ENCODE measurements at regions not wholly inside any gene's neighbourhood (a gene's known extent, or its start where the extent isn't known, plus 50 kb on each side); places are given as distances from the start of the nearest gene placed in this dataset.
A peak's percentile ranks its signal among the peaks of the same experiment; 100 is the strongest.
"Not testable (repeated sequence)": the region's sequence is repeated elsewhere in the genome, so short reads cannot be mapped to it uniquely, and the experiment has no call there.

DNA sequence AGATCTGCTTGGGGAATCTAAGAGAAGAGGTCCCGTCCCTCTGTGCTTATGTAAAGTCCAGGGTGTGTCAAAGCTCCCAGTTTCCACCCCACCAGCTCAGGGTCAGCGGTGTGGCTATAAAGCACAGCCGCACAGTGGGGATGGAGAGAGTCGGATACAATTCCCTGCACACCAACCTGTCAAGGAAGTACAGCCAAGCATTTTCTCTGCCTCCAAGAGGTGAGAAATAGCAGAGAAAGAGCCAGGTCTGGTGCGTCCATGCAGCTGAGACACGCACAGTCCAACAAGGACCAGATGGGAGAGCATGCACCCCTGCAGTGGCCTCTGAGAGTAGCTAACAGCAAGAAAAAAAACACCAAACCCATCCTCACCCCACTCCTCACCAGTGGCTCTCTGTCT, 61.3 kb upstream of the WAC start:
- no peaks in the 10 kb centered on the region for H3K9me2 ChIP-seq (replicated peaks; ENCODE audit: insufficient read depth, low read length)
- no peaks in the 10 kb centered on the region for H3K79me2 ChIP-seq (ENCODE audit: low read length)
- no peaks in the 10 kb centered on the region for H3K27me3 ChIP-seq (ENCODE audit: low read length)
- no peak for DNase-seq
- H3K27ac ChIP-seq (ENCODE audit: low read length): no peak overlapping the region
- H3K4me2 ChIP-seq (ENCODE audit: low read depth, low read length, poor library complexity, severe bottlenecking): peak overlapping the region; percentile 41
- H3K9ac ChIP-seq (ENCODE audit: low read length): no peak overlapping the region
- H3K9me3 ChIP-seq (ENCODE audit: low read length): no peaks in the 10 kb centered on the region
- no peaks in the 10 kb centered on the region for H4K20me1 ChIP-seq (ENCODE audit: insufficient read depth, low read depth, low read length)
- no peaks in the 10 kb centered on the region for H3K36me3 ChIP-seq (ENCODE audit: insufficient read depth, low read length)
- H3K4me3 ChIP-seq (ENCODE audit: low read length): no peak overlapping the region
- H3K4me1 ChIP-seq (ENCODE audit: low read length): peaks cover 19% of the 10 kb centered on the region
- no peak overlapping the region for H2AFZ ChIP-seq (ENCODE audit: low read length)

DNA sequence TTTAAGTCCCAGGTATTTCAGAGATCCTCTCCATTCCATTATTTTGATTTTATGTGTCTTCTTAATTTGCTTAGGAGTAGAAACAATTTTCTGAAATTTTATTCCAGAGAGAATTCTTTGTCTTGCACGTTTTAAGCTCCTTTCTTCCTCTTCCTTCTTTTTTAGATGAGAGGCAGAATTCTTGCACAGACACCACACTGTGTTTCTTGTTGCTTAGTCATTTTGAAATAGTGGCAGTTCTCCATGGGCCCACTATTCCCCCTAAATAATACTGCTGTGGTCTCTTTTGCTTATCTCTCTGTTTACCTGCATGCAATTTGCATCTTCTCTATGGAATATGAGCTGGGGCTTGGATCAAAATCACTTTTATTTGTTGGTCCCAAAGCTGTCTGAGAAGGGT, 54.3 kb upstream of the WAC start:
- H3K4me2 ChIP-seq (ENCODE audit: low read depth, low read length, poor library complexity, severe bottlenecking): no peak overlapping the region
- H3K9ac ChIP-seq (ENCODE audit: low read length): no peak overlapping the region
- H3K27me3 ChIP-seq (ENCODE audit: low read length): no peaks in the 10 kb centered on the region
- H3K9me3 ChIP-seq (ENCODE audit: low read length): no peaks in the 10 kb centered on the region
- H4K20me1 ChIP-seq (ENCODE audit: insufficient read depth, low read depth, low read length): no peaks in the 10 kb centered on the region
- H3K9me2 ChIP-seq (replicated peaks; ENCODE audit: insufficient read depth, low read length): no peaks in the 10 kb centered on the region
- H3K79me2 ChIP-seq (ENCODE audit: low read length): no peaks in the 10 kb centered on the region
- no peak overlapping the region for H2AFZ ChIP-seq (ENCODE audit: low read length)
- no peak for DNase-seq
- H3K4me3 ChIP-seq (ENCODE audit: low read length): no peak overlapping the region
- no peak overlapping the region for H3K27ac ChIP-seq (ENCODE audit: low read length)
- peaks cover 5% of the 10 kb centered on the region for H3K4me1 ChIP-seq (ENCODE audit: low read length)
- H3K36me3 ChIP-seq (ENCODE audit: insufficient read depth, low read length): no peaks in the 10 kb centered on the region

DNA sequence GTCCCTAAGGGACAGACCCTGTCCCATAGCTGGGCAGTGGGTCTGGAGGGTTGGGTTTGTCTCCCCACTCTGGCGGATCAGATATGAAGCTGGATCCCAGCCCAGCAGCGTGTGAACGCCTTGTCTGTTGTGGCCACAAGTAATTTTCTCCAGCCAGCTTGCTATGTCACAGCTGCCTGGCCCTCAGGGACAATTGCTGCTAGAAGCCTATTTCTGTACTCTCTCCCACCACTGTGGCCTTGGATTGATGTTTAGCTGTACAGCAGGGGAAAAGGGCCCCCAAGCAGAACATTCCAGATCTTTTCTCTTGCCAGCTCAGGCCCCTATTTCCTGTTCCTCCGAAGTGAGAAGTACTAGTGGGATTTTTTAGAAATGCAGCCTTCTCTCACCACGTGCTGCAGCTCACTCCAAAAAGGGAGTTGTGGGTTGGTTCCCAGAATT, 53.5 kb upstream of the WAC start:
- Histone ChIP-seq H2AFZ (ENCODE audit: low read length) (no peak overlapping the region), H3K9me2 (replicated peaks; ENCODE audit: insufficient read depth, low read length) (no peaks in the 10 kb centered on the region), H3K36me3 (ENCODE audit: insufficient read depth, low read length) (no peaks in the 10 kb centered on the region)

DNA sequence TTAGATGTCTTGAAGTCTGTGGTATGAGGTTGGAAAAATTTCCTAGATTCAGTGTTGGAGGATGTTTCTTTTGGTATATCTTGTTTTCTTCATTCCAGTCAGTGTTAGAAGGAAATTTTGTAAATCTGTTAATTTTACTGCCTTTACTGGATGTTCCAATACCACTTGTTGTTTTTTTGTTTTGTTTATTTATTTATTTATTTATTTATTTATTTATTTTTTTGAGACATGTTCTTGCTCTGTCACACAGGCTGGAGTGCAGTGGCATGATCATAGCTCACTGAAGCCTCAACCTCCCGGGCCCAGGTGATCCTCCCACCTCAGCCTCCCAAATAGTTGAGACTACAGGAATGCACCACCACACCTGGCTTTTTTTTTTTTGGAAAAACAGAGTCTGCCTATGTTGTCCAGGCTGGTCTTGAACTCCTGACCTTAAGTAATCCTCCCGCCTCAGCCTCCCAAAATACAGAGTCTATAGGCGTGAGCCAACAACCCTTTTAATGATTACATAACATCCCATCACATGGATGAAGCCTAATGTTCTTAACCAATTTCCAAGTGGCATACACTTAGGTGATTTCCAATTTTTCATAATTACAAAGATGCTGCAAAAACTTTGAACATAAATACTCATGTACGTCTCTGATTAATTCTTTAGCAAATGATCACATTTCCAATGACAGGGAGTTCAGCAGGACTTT, 52.8 kb upstream of the WAC start:
- H4K20me1 ChIP-seq (ENCODE audit: insufficient read depth, low read depth, low read length): no peaks in the 10 kb centered on the region
- no peaks in the 10 kb centered on the region for H3K27me3 ChIP-seq (ENCODE audit: low read length)

More for the DNA sequence above, 53.5 kb upstream of the WAC start:
- no peak overlapping the region for H3K9ac ChIP-seq (ENCODE audit: low read length)
- H3K4me3 ChIP-seq (ENCODE audit: low read length): no peak overlapping the region
- H3K4me2 ChIP-seq (ENCODE audit: low read depth, low read length, poor library complexity, severe bottlenecking): no peak overlapping the region
- no peaks in the 10 kb centered on the region for H3K9me3 ChIP-seq (ENCODE audit: low read length)
- H3K4me1 ChIP-seq (ENCODE audit: low read length): peaks cover 5% of the 10 kb centered on the region
- no peak overlapping the region for H3K27ac ChIP-seq (ENCODE audit: low read length)
- H3K79me2 ChIP-seq (ENCODE audit: low read length): no peaks in the 10 kb centered on the region
- no peaks in the 10 kb centered on the region for H4K20me1 ChIP-seq (ENCODE audit: insufficient read depth, low read depth, low read length)
- no peaks in the 10 kb centered on the region for H3K27me3 ChIP-seq (ENCODE audit: low read length)
- DNase-seq: no peak

DNA sequence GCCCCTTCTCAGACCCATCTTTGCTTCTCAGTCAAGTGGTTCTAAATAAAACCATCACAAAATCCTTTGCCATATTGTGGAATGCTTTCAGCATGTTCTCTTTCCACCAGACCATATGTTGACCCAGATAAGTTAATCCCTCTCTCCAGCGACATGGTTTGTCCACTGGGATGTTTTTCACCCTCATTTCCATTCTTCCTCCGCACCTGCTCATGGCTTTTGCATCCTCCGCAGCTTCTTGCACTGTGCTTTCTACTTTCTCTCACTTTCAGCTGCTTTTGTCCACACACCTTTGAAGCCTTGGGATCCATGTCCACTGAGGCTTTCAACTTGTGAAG, 52.3 kb upstream of the WAC start:
- H3K27ac ChIP-seq (ENCODE audit: low read length): no peak overlapping the region
- no peak overlapping the region for H3K4me2 ChIP-seq (ENCODE audit: low read depth, low read length, poor library complexity, severe bottlenecking)
- no peak overlapping the region for H3K9ac ChIP-seq (ENCODE audit: low read length)
- H2AFZ ChIP-seq (ENCODE audit: low read length): no peak overlapping the region
- H3K9me2 ChIP-seq (replicated peaks; ENCODE audit: insufficient read depth, low read length): no peaks in the 10 kb centered on the region
- no peaks in the 10 kb centered on the region for H3K36me3 ChIP-seq (ENCODE audit: insufficient read depth, low read length)
- no peaks in the 10 kb centered on the region for H3K27me3 ChIP-seq (ENCODE audit: low read length)
- H3K9me3 ChIP-seq (ENCODE audit: low read length): no peaks in the 10 kb centered on the region
- no peaks in the 10 kb centered on the region for H3K79me2 ChIP-seq (ENCODE audit: low read length)
- DNase-seq: no peak
- no peak overlapping the region for H3K4me3 ChIP-seq (ENCODE audit: low read length)
- H3K4me1 ChIP-seq (ENCODE audit: low read length): peaks cover 5% of the 10 kb centered on the region
- no peaks in the 10 kb centered on the region for H4K20me1 ChIP-seq (ENCODE audit: insufficient read depth, low read depth, low read length)

More for the DNA sequence above, 52.8 kb upstream of the WAC start:
- Histone ChIP-seq H3K27ac (ENCODE audit: low read length) (no peak overlapping the region), H3K36me3 (ENCODE audit: insufficient read depth, low read length) (no peaks in the 10 kb centered on the region), H3K9ac (ENCODE audit: low read length) (no peak overlapping the region), H3K4me1 (ENCODE audit: low read length) (peaks cover 5% of the 10 kb centered on the region), H3K4me3 (ENCODE audit: low read length) (no peak overlapping the region), H3K79me2 (ENCODE audit: low read length) (no peaks in the 10 kb centered on the region), H3K4me2 (ENCODE audit: low read depth, low read length, poor library complexity, severe bottlenecking) (no peak overlapping the region), H3K9me3 (ENCODE audit: low read length) (no peaks in the 10 kb centered on the region), H2AFZ (ENCODE audit: low read length) (no peak overlapping the region), H3K9me2 (replicated peaks; ENCODE audit: insufficient read depth, low read length) (no peaks in the 10 kb centered on the region)
- no peak for DNase-seq

DNA sequence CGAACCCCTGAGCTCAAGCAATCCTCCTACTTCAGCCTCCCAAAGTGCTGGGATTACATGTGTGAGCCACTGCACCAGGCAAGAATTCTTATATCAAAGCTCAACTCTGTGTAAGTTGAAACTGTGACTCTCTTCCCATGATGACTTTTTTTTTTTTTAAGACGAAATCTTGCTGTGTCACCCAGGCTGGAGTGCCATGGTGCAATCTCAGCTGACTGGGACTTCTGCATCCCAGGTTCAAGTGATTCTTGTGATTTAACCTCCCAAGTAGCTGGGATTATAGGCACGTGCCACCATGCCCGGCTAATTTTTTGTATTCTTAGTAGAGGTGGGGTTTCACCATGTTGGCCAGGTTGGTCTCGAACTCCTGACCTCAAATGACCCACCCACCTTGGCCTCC, 51.6 kb upstream of the WAC start:
- H3K9me3 ChIP-seq (ENCODE audit: low read length); H3K36me3 ChIP-seq (ENCODE audit: insufficient read depth, low read length); H3K9ac ChIP-seq (ENCODE audit: low read length); H4K20me1 ChIP-seq (ENCODE audit: insufficient read depth, low read depth, low read length); H3K9me2 ChIP-seq (replicated peaks; ENCODE audit: insufficient read depth, low read length); H3K27me3 ChIP-seq (ENCODE audit: low read length); H3K4me3 ChIP-seq (ENCODE audit: low read length); DNase-seq; H3K27ac ChIP-seq (ENCODE audit: low read length); H3K4me1 ChIP-seq (ENCODE audit: low read length); H2AFZ ChIP-seq (ENCODE audit: low read length); H3K79me2 ChIP-seq (ENCODE audit: low read length); H3K4me2 ChIP-seq (ENCODE audit: low read depth, low read length, poor library complexity, severe bottlenecking): not testable (repeated sequence)

DNA sequence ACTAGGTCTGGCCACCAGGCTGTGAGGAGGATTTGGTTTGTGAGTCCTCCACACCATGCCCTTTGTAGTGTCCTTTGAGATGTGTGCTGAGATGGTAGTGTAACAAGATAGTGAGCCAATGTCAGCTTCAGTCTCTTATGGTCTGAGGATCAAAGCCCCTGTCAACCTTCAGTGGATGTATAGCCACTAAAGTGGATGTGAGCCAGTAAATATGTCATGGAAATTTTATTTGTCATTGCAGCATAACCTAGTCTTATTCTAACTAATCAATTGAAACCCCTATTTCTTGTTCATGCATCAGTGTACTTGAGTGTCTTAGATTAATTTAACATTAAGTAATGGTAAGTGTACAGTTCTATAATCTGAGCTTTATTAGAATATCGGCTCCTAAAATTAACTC, 51.0 kb upstream of the WAC start:
- H2AFZ ChIP-seq (ENCODE audit: low read length): no peak overlapping the region

More for the DNA sequence above, 51.0 kb upstream of the WAC start:
- Histone ChIP-seq H3K9me3 (ENCODE audit: low read length) (no peaks in the 10 kb centered on the region), H3K79me2 (ENCODE audit: low read length) (no peaks in the 10 kb centered on the region), H3K9ac (ENCODE audit: low read length) (no peak overlapping the region), H3K4me2 (ENCODE audit: low read depth, low read length, poor library complexity, severe bottlenecking) (no peak overlapping the region), H4K20me1 (ENCODE audit: insufficient read depth, low read depth, low read length) (no peaks in the 10 kb centered on the region), H3K4me3 (ENCODE audit: low read length) (no peak overlapping the region), H3K27ac (ENCODE audit: low read length) (no peak overlapping the region), H3K4me1 (ENCODE audit: low read length) (no peaks in the 10 kb centered on the region), H3K27me3 (ENCODE audit: low read length) (no peaks in the 10 kb centered on the region), H3K9me2 (replicated peaks; ENCODE audit: insufficient read depth, low read length) (no peaks in the 10 kb centered on the region), H3K36me3 (ENCODE audit: insufficient read depth, low read length) (no peaks in the 10 kb centered on the region)
- no peak for DNase-seq

Measured in Karpas-422 (cell line).